CD14-positive monocyte (primary cell): ENCODE measurements at regions not wholly inside any gene's neighbourhood (a gene's known extent, or its start where the extent isn't known, plus 50 kb on each side); places are given as distances from the start of the nearest gene placed in this dataset.

Source experiments
- DNase-seq, 3 donors: peaks; one replicate each; pipeline ENCODE4 v3.0.0-alpha.2; 2011 to 2022
- H2AFZ ChIP-seq: 2 replicates; pipeline ENCODE4 v1.6.0; 2012; ENCODE audit warnings: mild to moderate bottlenecking, low read depth, low read length, inconsistent platforms; ENCODE audit not compliant: insufficient read depth, poor library complexity, severe bottlenecking
- H3K27ac ChIP-seq, 2 donors: 1 replicate in 1 of 2; 2 replicates in 1 of 2; pipeline ENCODE4 v1.5.1; 2012 to 2013; ENCODE audit warnings: low read length in 2 of 2, control low read depth in 1 of 2, inconsistent platforms in 1 of 2, low read depth in 1 of 2, mild to moderate bottlenecking in 1 of 2
- H3K27me3 ChIP-seq, 2 donors: one replicate each; pipeline versions ENCODE4 v1.6.0 to v1.6.1; 2011 to 2013; ENCODE audit warnings: low read length in 2 of 2; ENCODE audit not compliant: control insufficient read depth in 2 of 2, insufficient read depth in 2 of 2
- H3K36me3 ChIP-seq, 2 donors: replicated peaks in 1 of 2; 1 replicate in 1 of 2; 2 replicates in 1 of 2; pipeline versions ENCODE4 v1.5.1 to v1.6.1; 2012 to 2013; ENCODE audit warnings: low read length in 2 of 2, control low read depth in 1 of 2, inconsistent platforms in 1 of 2, mild to moderate bottlenecking in 1 of 2; ENCODE audit not compliant: insufficient read depth in 2 of 2, control insufficient read depth in 1 of 2
- H3K4me1 ChIP-seq, 2 donors: 1 replicate in 1 of 2; 2 replicates in 1 of 2; pipeline versions ENCODE4 v1.5.1 to v1.6.1; 2012 to 2013; ENCODE audit warnings: low read length in 2 of 2, control low read depth in 1 of 2, inconsistent platforms in 1 of 2, mild to moderate bottlenecking in 1 of 2, moderate library complexity in 1 of 2; ENCODE audit not compliant: insufficient read depth in 2 of 2, control insufficient read depth in 1 of 2
- H3K4me2 ChIP-seq: replicated peaks from 2 replicates; pipeline ENCODE3; 2012; ENCODE audit warnings: low read length, moderate library complexity, mild to moderate bottlenecking; ENCODE audit not compliant: poor library complexity, severe bottlenecking; ENCODE audit errors: extremely low read depth
- H3K4me3 ChIP-seq, 3 experiments: fragments of 200-600 bp in 1 of 3; sonication (generic) in 1 of 3; replicated peaks in 1 of 3; 1 replicate in 2 of 3; 2 replicates in 1 of 3; pipeline ENCODE4 v1.5.1; 2011 to 2013; ENCODE audit warnings: low read length in 3 of 3, mild to moderate bottlenecking in 3 of 3, control low read depth in 2 of 3, low read depth in 2 of 3, inconsistent platforms in 1 of 3, moderate library complexity in 1 of 3
- H3K79me2 ChIP-seq: 2 replicates; pipeline ENCODE4 v1.6.0; 2012; ENCODE audit warnings: mild to moderate bottlenecking, control low read depth, inconsistent platforms, low read length, moderate library complexity; ENCODE audit not compliant: insufficient read depth
- H3K9ac ChIP-seq: 2 replicates; pipeline ENCODE4 v1.6.0; 2017; ENCODE audit warnings: low read length, mild to moderate bottlenecking; ENCODE audit not compliant: insufficient read depth, poor library complexity, severe bottlenecking
- H3K9me3 ChIP-seq, 2 donors: replicated peaks in 1 of 2; 1 replicate in 1 of 2; 2 replicates in 1 of 2; pipeline versions ENCODE4 v1.5.1 to v1.6.1; 2012 to 2013; ENCODE audit warnings: low read length in 2 of 2, control low read depth in 1 of 2; ENCODE audit not compliant: control insufficient read depth in 1 of 2, insufficient read depth in 1 of 2
- H4K20me1 ChIP-seq: 2 replicates; pipeline ENCODE4 v1.6.0; 2012; ENCODE audit warnings: mild to moderate bottlenecking, low read length, control low read depth, moderate library complexity; ENCODE audit not compliant: insufficient read depth
- H3K27ac Mint-ChIP-seq, 7 donors: one replicate each; pipeline ENCODE4 v1.8.0; 2020; ENCODE audit warnings: mild to moderate bottlenecking in 7 of 7, mixed read lengths in 7 of 7, moderate library complexity in 6 of 7, inconsistent platforms in 2 of 7
- H3K27me3 Mint-ChIP-seq, 3 donors: one replicate each; pipeline ENCODE4 v1.8.0; 2021 to 2022; ENCODE audit warnings: low read depth in 3 of 3, mild to moderate bottlenecking in 3 of 3, mixed read lengths in 3 of 3, moderate library complexity in 3 of 3, inconsistent platforms in 1 of 3
- H3K36me3 Mint-ChIP-seq, 2 donors: one replicate each; pipeline ENCODE4 v1.8.0; 2020; ENCODE audit warnings: mixed read lengths in 2 of 2, inconsistent platforms in 1 of 2, mild to moderate bottlenecking in 1 of 2
- H3K4me1 Mint-ChIP-seq: one replicate; pipeline ENCODE4 v1.8.0; 2020; ENCODE audit warnings: mild to moderate bottlenecking, mixed read lengths
- H3K4me3 Mint-ChIP-seq, 2 donors: one replicate each; pipeline ENCODE4 v1.8.0; 2020; ENCODE audit warnings: mild to moderate bottlenecking in 2 of 2, mixed read lengths in 2 of 2, moderate library complexity in 1 of 2
- H3K9me3 Mint-ChIP-seq, 7 donors: one replicate each; pipeline ENCODE4 v1.8.0; 2020 to 2022; ENCODE audit warnings: mixed read lengths in 7 of 7, mild to moderate bottlenecking in 6 of 7, moderate library complexity in 6 of 7, inconsistent platforms in 2 of 7
- CTCF ChIP-seq: fragments of 200-600 bp; IDR thresholded peaks from one replicate; pipeline ENCODE4 v1.8.0; 2022; ENCODE audit warnings: antibody characterized with exemption, mild to moderate bottlenecking
- WGBS: methylation state at CpG from one replicate; pipeline ENCODE4 v1.1.5; 2013; ENCODE audit warnings: missing lambda C conversion rate; ENCODE audit not compliant: insufficient coverage; 5-methylcytosine and 5-hydroxymethylcytosine counted together
- intact Hi-C, 2 donors: fragments of 100-400 bp; cut with micrococcal nuclease; formaldehyde crosslinking; loops; one replicate each; pipeline versions ENCODE4 v1.15.0 to v1.15.1; 2023

GRCh38 chr12:116431677-116432300 is 127.4 kb upstream of the MAP1LC3B2 start:
- H3K4me1 Mint-ChIP-seq = peaks cover 20% of the 10 kb centered on the region
- H3K27ac Mint-ChIP-seq = peak overlapping the region in 2 of 7 donors; percentile 40 to 61

GRCh38 chr12:116432314-116432750 is 126.8 kb upstream of the MAP1LC3B2 start:
- no peak overlapping the region for H3K4me3 Mint-ChIP-seq
- peak overlapping the region in 1 of 7 donors; percentile 40 for H3K27ac Mint-ChIP-seq
- Histone ChIP-seq H4K20me1 (no peaks in the 10 kb centered on the region), H3K27ac (no peak overlapping the region), H3K4me2 (no peak overlapping the region), H2AFZ (no peak overlapping the region), H3K79me2 (no peaks in the 10 kb centered on the region), H3K4me1 (peaks cover 11 to 12% of the 10 kb centered on the region in 2 donors), H3K36me3 (no peaks in the 10 kb centered on the region), H3K9me3 (peaks cover 0 to 5% of the 10 kb centered on the region in 2 donors), H3K9ac (no peak overlapping the region), H3K27me3 (no peaks in the 10 kb centered on the region), H3K4me3 (no peak overlapping the region)
- 60% methylated on average over 2 of the region's 4 CpGs for WGBS
- H3K4me1 Mint-ChIP-seq = peaks cover 20% of the 10 kb centered on the region
- peaks cover 0 to 11% (median 6%) of the 10 kb centered on the region in 7 donors for H3K9me3 Mint-ChIP-seq
- no peak for DNase-seq
- no peaks in the 10 kb centered on the region for H3K36me3 Mint-ChIP-seq
- peaks cover 2 to 8% (median 4%) of the 10 kb centered on the region in 3 donors for H3K27me3 Mint-ChIP-seq
- no peak for TF ChIP-seq CTCF
- intact Hi-C loops = no loop called here

More at GRCh38 chr12:116431677-116432300, 127.4 kb upstream of the MAP1LC3B2 start:
- H3K36me3 Mint-ChIP-seq = no peaks in the 10 kb centered on the region
- no peak for DNase-seq
- Histone ChIP-seq H3K27ac (no peak overlapping the region), H3K4me1 (peaks cover 11 to 12% of the 10 kb centered on the region in 2 donors), H3K9ac (no peak overlapping the region), H3K79me2 (no peaks in the 10 kb centered on the region), H4K20me1 (no peaks in the 10 kb centered on the region), H2AFZ (no peak overlapping the region), H3K27me3 (no peaks in the 10 kb centered on the region), H3K4me3 (no peak overlapping the region), H3K36me3 (no peaks in the 10 kb centered on the region), H3K4me2 (no peak overlapping the region), H3K9me3 (peaks cover 0 to 5% of the 10 kb centered on the region in 2 donors)
- peaks cover 0 to 8% (median 4%) of the 10 kb centered on the region in 3 donors for H3K27me3 Mint-ChIP-seq
- H3K4me3 Mint-ChIP-seq = no peak overlapping the region
- WGBS = 85% methylated on average over 11 of the region's 13 CpGs
- H3K9me3 Mint-ChIP-seq = peaks cover 0 to 11% (median 6%) of the 10 kb centered on the region in 7 donors
- TF ChIP-seq CTCF = no peak
- intact Hi-C loops = no loop called here
